Esophagus squamous epithelium (tissue), 5 donors: ENCODE measurements at regions not wholly inside any gene's neighbourhood (a gene's known extent, or its start where the extent isn't known, plus 50 kb on each side); places are given as distances from the start of the nearest gene placed in this dataset.
"Not testable (repeated sequence)": the region's sequence is repeated elsewhere in the genome, so short reads cannot be mapped to it uniquely, and the experiment has no call there.

Experiments used
- DNase-seq: peaks from one replicate; lab custom pipeline; 2025; lab: John Stamatoyannopoulos, UW
- H3K27ac ChIP-seq, 4 donors: fragments of 200-600 bp; sonication (generic); one replicate each; pipeline ENCODE4 v1.5.1; 2016 to 2019; ENCODE audit warnings: mild to moderate bottlenecking in 1 of 4
- H3K27me3 ChIP-seq, 4 donors: fragments of 200-600 bp; sonication (generic); 1 replicate in 3 of 4; 2 replicates in 1 of 4; pipeline versions ENCODE4 v1.5.1 to v1.6.0; 2017 to 2021; ENCODE audit warnings: antibody characterized with exemption in 1 of 4
- H3K36me3 ChIP-seq, 3 donors: fragments of 200-600 bp; sonication (generic); one replicate each; pipeline ENCODE4 v1.5.1; 2016 to 2019
- H3K4me1 ChIP-seq, 3 donors: fragments of 200-600 bp; sonication (generic); one replicate each; pipeline ENCODE4 v1.5.1; 2017 to 2019
- H3K4me3 ChIP-seq, 4 donors: fragments of 200-600 bp; sonication (generic); 1 replicate in 3 of 4; 2 replicates in 1 of 4; pipeline ENCODE4 v1.5.1; 2016 to 2019; ENCODE audit warnings: mild to moderate bottlenecking in 2 of 4, moderate library complexity in 1 of 4
- H3K9me3 ChIP-seq, 3 donors: fragments of 200-600 bp; sonication (generic); one replicate each; pipeline ENCODE4 v1.5.1; 2016 to 2019
- POLR2A ChIP-seq, 4 donors: fragments of 450-650 bp; IDR thresholded peaks; one replicate each; pipeline ENCODE4 v1.6.1; 2017; ENCODE audit warnings: antibody characterized with exemption in 4 of 4, mild to moderate bottlenecking in 4 of 4, moderate library complexity in 3 of 4
- WGBS, 2 donors: methylation state at CpG; one replicate each; pipeline ENCODE4 v1.1.5; 2018; 5-methylcytosine and 5-hydroxymethylcytosine counted together
- intact Hi-C: fragments of 100-400 bp; cut with DNase I; formaldehyde crosslinking; loops from one replicate; pipeline ENCODE4 v1.15.0; 2022
- TF ChIP-seq, protein P1 (sequence below), 6 experiments: fragments of 450-650 bp in 4 of 6; fragments of 200-600 bp in 2 of 6; sonication (generic) in 2 of 6; IDR thresholded peaks; one replicate each; pipeline ENCODE4 v1.5.1; 2016 to 2019; ENCODE audit warnings: antibody characterized with exemption in 6 of 6, mild to moderate bottlenecking in 4 of 6, moderate library complexity in 4 of 6
- donor health status: DM: yes; HTN: yes; CAD: no.

DNA sequence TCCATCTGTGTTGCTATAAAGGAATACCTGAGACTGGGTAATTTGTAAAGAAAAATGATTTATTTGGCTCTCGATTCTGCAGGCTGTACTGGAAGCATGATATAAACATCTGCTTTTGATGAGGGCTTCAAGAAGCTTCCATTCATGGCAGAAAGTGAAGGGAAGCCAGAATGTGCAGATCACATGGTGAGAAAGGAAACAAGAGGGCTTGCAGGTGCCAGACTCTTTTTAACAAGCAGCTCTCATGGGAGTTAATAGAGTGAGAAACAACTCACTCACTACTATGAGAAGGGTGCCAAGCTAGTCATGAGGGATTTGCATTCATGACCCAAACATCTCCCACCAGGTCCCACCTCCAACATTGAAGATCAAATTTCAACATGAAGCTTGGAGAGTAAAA, 247.2 kb downstream of the ZIC4 start:
- TF ChIP-seq POLR2A (IDR thresholded peaks at IDR 0.05): no peak
- TF ChIP-seq, protein P1, sequence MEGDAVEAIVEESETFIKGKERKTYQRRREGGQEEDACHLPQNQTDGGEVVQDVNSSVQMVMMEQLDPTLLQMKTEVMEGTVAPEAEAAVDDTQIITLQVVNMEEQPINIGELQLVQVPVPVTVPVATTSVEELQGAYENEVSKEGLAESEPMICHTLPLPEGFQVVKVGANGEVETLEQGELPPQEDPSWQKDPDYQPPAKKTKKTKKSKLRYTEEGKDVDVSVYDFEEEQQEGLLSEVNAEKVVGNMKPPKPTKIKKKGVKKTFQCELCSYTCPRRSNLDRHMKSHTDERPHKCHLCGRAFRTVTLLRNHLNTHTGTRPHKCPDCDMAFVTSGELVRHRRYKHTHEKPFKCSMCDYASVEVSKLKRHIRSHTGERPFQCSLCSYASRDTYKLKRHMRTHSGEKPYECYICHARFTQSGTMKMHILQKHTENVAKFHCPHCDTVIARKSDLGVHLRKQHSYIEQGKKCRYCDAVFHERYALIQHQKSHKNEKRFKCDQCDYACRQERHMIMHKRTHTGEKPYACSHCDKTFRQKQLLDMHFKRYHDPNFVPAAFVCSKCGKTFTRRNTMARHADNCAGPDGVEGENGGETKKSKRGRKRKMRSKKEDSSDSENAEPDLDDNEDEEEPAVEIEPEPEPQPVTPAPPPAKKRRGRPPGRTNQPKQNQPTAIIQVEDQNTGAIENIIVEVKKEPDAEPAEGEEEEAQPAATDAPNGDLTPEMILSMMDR (IDR thresholded peaks at IDR 0.05): no peak
- intact Hi-C loops: no loop called here
- no peak for DNase-seq
- H3K4me3 ChIP-seq: no peak overlapping the region
- no peaks in the 10 kb centered on the region for H3K27me3 ChIP-seq
- 17 to 43% methylated on average over 1 of the region's 1 CpG for WGBS, 2 donors
- peaks cover 0 to 14% (median 9%) of the 10 kb centered on the region in 3 donors for H3K9me3 ChIP-seq
- H3K4me1 ChIP-seq: no peaks in the 10 kb centered on the region
- no peaks in the 10 kb centered on the region for H3K36me3 ChIP-seq
- H3K27ac ChIP-seq: no peak overlapping the region

DNA sequence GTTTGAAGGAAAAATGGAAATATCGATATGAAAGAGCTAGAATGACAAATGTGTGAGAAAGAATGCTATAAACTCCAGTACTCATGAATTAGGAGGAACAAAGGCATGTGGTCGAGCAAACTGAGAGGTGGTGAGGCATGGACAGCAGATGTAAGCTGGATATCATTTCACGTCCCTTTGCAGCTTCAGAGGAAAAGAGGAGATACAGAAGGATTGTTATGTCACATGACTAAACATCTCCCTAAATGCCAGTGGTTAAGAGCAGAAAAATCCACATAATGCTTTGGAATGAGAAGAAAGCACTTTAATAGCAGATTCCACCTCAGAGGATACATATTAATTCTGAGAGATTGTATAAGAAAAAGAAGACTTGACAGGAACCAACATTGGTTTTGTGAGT, 248.7 kb downstream of the ZIC4 start:
- Histone ChIP-seq H3K27ac (no peak overlapping the region), H3K36me3 (no peaks in the 10 kb centered on the region), H3K9me3 (peaks cover 0 to 17% (median 13%) of the 10 kb centered on the region in 3 donors), H3K27me3 (no peaks in the 10 kb centered on the region), H3K4me3 (no peak overlapping the region), H3K4me1 (no peaks in the 10 kb centered on the region)
- no peak for TF ChIP-seq POLR2A (IDR thresholded peaks at IDR 0.05)
- TF ChIP-seq, protein P1 (IDR thresholded peaks at IDR 0.05): no peak
- intact Hi-C loops: no loop called here
- 36 to 44% methylated on average over 3 of the region's 3 CpGs for WGBS, 2 donors
- DNase-seq: no peak

DNA sequence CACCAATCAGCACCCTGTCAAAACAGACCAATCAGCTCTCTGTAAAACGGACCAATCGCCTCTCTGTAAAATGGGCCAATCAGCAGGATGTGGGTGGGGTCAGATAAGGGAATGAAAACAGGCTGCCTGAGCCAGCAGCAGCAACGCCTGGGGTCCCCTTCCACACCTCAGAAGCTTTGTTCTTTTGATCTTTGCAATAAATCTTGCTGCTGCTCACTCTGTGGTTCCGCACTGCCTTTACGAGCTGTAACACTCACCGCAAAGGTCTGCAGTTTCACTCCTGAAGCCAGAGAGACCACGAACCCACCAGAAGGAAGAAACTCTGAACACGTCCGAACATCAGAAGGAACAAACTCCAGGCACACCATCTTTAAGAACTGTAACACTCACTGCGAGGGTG, 251.4 kb downstream of the ZIC4 start:
- H3K36me3 ChIP-seq, H3K27me3 ChIP-seq, H3K4me1 ChIP-seq, intact Hi-C loops, H3K4me3 ChIP-seq, DNase-seq, H3K27ac ChIP-seq: not testable (repeated sequence)
- H3K9me3 ChIP-seq: peaks cover 0 to 17% (median 13%) of the 10 kb centered on the region in 3 donors
- WGBS, 2 donors: 77 to 83% methylated on average over 3 to 5 of the region's 10 CpGs

DNA sequence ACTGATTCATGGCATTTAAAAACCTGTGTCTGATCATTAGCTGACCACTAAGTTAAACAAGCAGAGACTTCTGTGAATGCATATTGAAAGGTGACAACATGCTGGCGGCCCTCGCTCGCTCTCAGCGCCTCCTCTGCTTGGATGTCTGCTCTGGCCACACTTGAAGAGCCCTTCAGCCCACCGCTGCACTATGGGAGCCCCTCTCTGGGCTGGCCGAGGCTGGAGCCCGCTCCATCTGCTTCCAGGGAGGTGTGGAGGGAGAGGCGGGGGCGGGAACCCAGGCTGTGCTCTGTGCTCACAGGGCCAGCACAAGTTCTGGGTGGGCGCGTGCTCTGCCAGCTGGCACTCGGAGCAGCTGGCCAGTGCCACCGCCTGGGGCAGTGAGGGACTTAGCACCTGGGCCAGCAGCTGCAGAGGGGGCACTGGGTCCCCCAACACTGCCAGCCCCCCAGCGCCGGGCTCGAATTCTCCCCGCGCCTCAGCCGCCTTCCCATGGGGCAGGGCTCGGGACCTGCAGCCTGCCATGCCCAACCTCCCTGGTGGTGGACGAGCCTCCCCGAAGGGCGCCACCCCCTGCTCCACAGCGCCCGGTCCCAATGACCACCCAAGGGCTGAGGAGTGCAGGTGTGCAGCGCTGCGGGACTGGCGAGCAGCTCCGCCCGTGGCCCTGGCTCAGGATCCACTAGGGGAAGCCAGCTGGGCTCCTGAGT, 252.4 kb downstream of the ZIC4 start:
- H3K36me3 ChIP-seq: no peaks in the 10 kb centered on the region
- DNase-seq: no peak
- H3K4me3 ChIP-seq: no peak overlapping the region
- 91 to 100% methylated on average over 2 to 5 of the region's 30 CpGs for WGBS, 2 donors
- TF ChIP-seq POLR2A (IDR thresholded peaks at IDR 0.05): no peak
- TF ChIP-seq, protein P1 (IDR thresholded peaks at IDR 0.05): no peak
- no peaks in the 10 kb centered on the region for H3K4me1 ChIP-seq
- H3K27ac ChIP-seq: no peak overlapping the region
- H3K27me3 ChIP-seq: no peaks in the 10 kb centered on the region
- H3K9me3 ChIP-seq: peaks cover 0 to 17% (median 13%) of the 10 kb centered on the region in 3 donors
- intact Hi-C loops: no loop called here

DNA sequence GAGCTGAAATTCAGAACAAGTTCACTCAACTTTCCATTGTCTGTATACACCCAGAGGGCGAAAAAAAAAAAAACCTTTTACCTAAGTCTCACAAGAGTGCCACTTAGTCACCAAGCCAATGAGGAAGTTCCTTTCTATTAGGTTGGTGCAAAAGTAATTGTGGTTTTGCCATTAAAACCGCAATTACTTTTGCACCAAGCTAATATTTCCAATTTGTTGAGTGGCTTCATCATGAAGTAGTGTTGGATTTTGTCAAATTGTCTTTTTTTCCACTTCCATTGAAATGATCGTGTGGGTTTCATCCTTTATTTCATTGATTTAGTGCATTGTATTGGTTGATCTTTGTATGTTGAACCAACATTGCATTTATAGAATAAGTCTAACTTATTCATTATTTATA, 253.9 kb downstream of the ZIC4 start:
- no peak for DNase-seq
- H3K9me3 ChIP-seq: peaks cover 0 to 13% (median 11%) of the 10 kb centered on the region in 3 donors
- H3K36me3 ChIP-seq: no peaks in the 10 kb centered on the region
- no peak overlapping the region for H3K4me3 ChIP-seq
- no peak overlapping the region for H3K27ac ChIP-seq
- WGBS, 2 donors: 63 to 75% methylated on average over 3 of the region's 3 CpGs
- no peaks in the 10 kb centered on the region for H3K4me1 ChIP-seq
- H3K27me3 ChIP-seq: no peaks in the 10 kb centered on the region
- intact Hi-C loops: no loop called here
- TF ChIP-seq POLR2A (IDR thresholded peaks at IDR 0.05): no peak
- TF ChIP-seq, protein P1 (IDR thresholded peaks at IDR 0.05): no peak
